Endothelial cell of umbilical vein (primary cell): ENCODE measurements at regions not wholly inside any gene's neighbourhood (a gene's known extent, or its start where the extent isn't known, plus 50 kb on each side); places are given as distances from the start of the nearest gene placed in this dataset.

ENCODE experiments used
- BruUV-seq: library from RNA; stranded (reverse); fragments of 400-500 nt; replicated peaks from 2 replicates; lab custom pipeline; 2021; lab: Mats Ljungman, UMichigan
- CTCF ChIA-PET: fragments of 300-600, 350-600 bp; sonication (Branson Sonifier 250); formaldehyde crosslinking; loops from one replicate; lab custom pipeline; 2021; ENCODE audit warnings: antibody characterized with exemption, inconsistent platforms; lab: Charles Lee
- POLR2A ChIA-PET: fragments of 300-600, 350-600 bp; sonication (Branson Sonifier 250); formaldehyde crosslinking; loops from one replicate; lab custom pipeline; 2021; ENCODE audit warnings: antibody characterized with exemption, inconsistent platforms; lab: Charles Lee
- DNase-seq: peaks from one replicate; pipeline ENCODE4 v3.0.0-alpha.2; 2011; ENCODE audit warnings: low read depth, low spot score
- FAIRE-seq: peaks from 2 replicates; lab custom pipeline; 2011; peaks lifted over from hg19 to GRCh38; lab: Jason Lieb, UNC
- H2AFZ ChIP-seq: 2 replicates; pipeline ENCODE4 v1.6.0; 2012; ENCODE audit warnings: low read depth, low read length, control low read depth, inconsistent platforms
- H3K27ac ChIP-seq: 2 replicates; pipeline ENCODE4 v1.5.1; 2011; ENCODE audit warnings: low read depth, mild to moderate bottlenecking, control low read depth, low read length, moderate library complexity; ENCODE audit not compliant: insufficient read depth
- H3K27me3 ChIP-seq, 2 experiments: 2 replicates each; pipeline versions ENCODE4 v1.6.0 to v1.6.1; 2011; ENCODE audit warnings: low read length in 2 of 2, mixed read lengths in 1 of 2; ENCODE audit not compliant: control insufficient read depth in 2 of 2, insufficient read depth in 2 of 2
- H3K36me3 ChIP-seq, 2 experiments: 2 replicates in 1 of 2; 3 replicates in 1 of 2; pipeline ENCODE4 v1.5.1; 2011; ENCODE audit warnings: low read length in 2 of 2, mild to moderate bottlenecking in 1 of 2, moderate library complexity in 1 of 2; ENCODE audit not compliant: control insufficient read depth in 2 of 2, insufficient read depth in 2 of 2; ENCODE audit errors: extremely low read depth in 1 of 2
- H3K4me1 ChIP-seq: 3 replicates; pipeline ENCODE4 v1.5.1; 2011; ENCODE audit warnings: mild to moderate bottlenecking, low read length; ENCODE audit not compliant: control insufficient read depth, insufficient read depth; ENCODE audit errors: extremely low read depth
- H3K4me2 ChIP-seq: 2 replicates; pipeline ENCODE4 v1.6.1; 2011; ENCODE audit warnings: low read length, control low read depth, mixed read lengths; ENCODE audit not compliant: insufficient read depth
- H3K4me3 ChIP-seq, 3 experiments: fragments of 200-600 bp in 1 of 3; sonication (generic), shearing (Covaris generic) in 1 of 3; replicated peaks in 1 of 3; 2 replicates each; pipeline ENCODE4 v1.5.1; 2011 to 2016; ENCODE audit warnings: control low read depth in 3 of 3, low read length in 3 of 3, mild to moderate bottlenecking in 2 of 3, inconsistent platforms in 1 of 3, low read depth in 1 of 3, moderate library complexity in 1 of 3; ENCODE audit not compliant: insufficient read depth in 1 of 3
- H3K79me2 ChIP-seq: 2 replicates; pipeline ENCODE4 v1.6.0; 2012; ENCODE audit warnings: low read length, inconsistent platforms; ENCODE audit not compliant: control insufficient read depth, insufficient read depth
- H3K9ac ChIP-seq: replicated peaks from 2 replicates; pipeline ENCODE3; 2011; ENCODE audit warnings: low read length, control low read depth; ENCODE audit not compliant: insufficient read depth; ENCODE audit errors: extremely low read depth
- H3K9me1 ChIP-seq: replicated peaks from 3 replicates; pipeline ENCODE4 v1.6.0; 2011; ENCODE audit warnings: mild to moderate bottlenecking, low read length; ENCODE audit not compliant: control insufficient read depth, insufficient read depth; ENCODE audit errors: extremely low read depth
- H3K9me3 ChIP-seq: replicated peaks from 2 replicates; pipeline ENCODE4 v1.5.1; 2012; ENCODE audit warnings: low read length, inconsistent platforms; ENCODE audit not compliant: control insufficient read depth, insufficient read depth
- H4K20me1 ChIP-seq: replicated peaks from 2 replicates; pipeline ENCODE3; 2011; ENCODE audit warnings: mild to moderate bottlenecking, low read length; ENCODE audit not compliant: control insufficient read depth, insufficient read depth; ENCODE audit errors: extremely low read depth
- CTCF ChIP-seq, 2 donors: IDR thresholded peaks; 1 replicate in 1 of 2; 2 replicates in 1 of 2; pipeline ENCODE4 v1.5.1; 2011; ENCODE audit warnings: low read length in 2 of 2, mild to moderate bottlenecking in 2 of 2, moderate library complexity in 2 of 2, control low read depth in 1 of 2, inconsistent platforms in 1 of 2, low read depth in 1 of 2; ENCODE audit not compliant: insufficient read depth in 1 of 2; ENCODE audit errors: extremely low read depth in 1 of 2
- EZH2 ChIP-seq: IDR thresholded peaks from 2 replicates; pipeline ENCODE4 v1.6.1; 2012; ENCODE audit warnings: borderline replicate concordance, low read depth, mild to moderate bottlenecking, moderate library complexity, low read length, inconsistent platforms; ENCODE audit not compliant: severe bottlenecking
- FOS ChIP-seq: IDR thresholded peaks from 2 replicates; pipeline ENCODE4 v1.6.1; 2011; ENCODE audit warnings: mild to moderate bottlenecking, low read length, moderate library complexity, borderline replicate concordance; ENCODE audit not compliant: insufficient read depth
- GATA2 ChIP-seq: IDR thresholded peaks from 2 replicates; pipeline ENCODE4 v1.7.0; 2011; ENCODE audit warnings: low read depth, mild to moderate bottlenecking, moderate library complexity, mixed read lengths, low read length; ENCODE audit not compliant: insufficient read length, insufficient read depth
- JUN ChIP-seq: IDR thresholded peaks from 2 replicates; pipeline ENCODE4 v1.6.1; 2011; ENCODE audit warnings: borderline replicate concordance, low read depth; ENCODE audit not compliant: insufficient read length, insufficient read depth
- MAX ChIP-seq: IDR thresholded peaks from 2 replicates; pipeline ENCODE4 v1.6.1; 2011; ENCODE audit not compliant: insufficient read depth, insufficient read length
- MYC ChIP-seq: IDR thresholded peaks from one replicate; pipeline ENCODE4 v1.6.1; 2011; ENCODE audit warnings: mild to moderate bottlenecking, low read depth, low read length
- POLR2A ChIP-seq: IDR thresholded peaks from 2 replicates; pipeline ENCODE4 v1.6.1; 2012; ENCODE audit warnings: low read depth, mild to moderate bottlenecking, control low read depth, low read length
- POLR2AphosphoS5 ChIP-seq: IDR thresholded peaks from 2 replicates; pipeline ENCODE4 v1.6.1; 2012; ENCODE audit warnings: low read depth, mild to moderate bottlenecking, control low read depth, low read length, moderate library complexity; ENCODE audit not compliant: insufficient read depth
- dilution Hi-C: fragments of 300-500 bp; cut with MboI; formaldehyde crosslinking; loops from one replicate; pipeline ENCODE4 v1.15.0; 2019; ENCODE audit warnings: low sequenced_read_pairs; ENCODE audit not compliant: extremely low pct_ligation_motif_present
- intact Hi-C: fragments of 100-400 bp; cut with micrococcal nuclease; formaldehyde crosslinking; loops from one replicate; pipeline ENCODE4 v1.10.0; 2022

- H3K27ac ChIP-seq: no peak overlapping the region
- no peaks in the 10 kb centered on the region for H3K36me3 ChIP-seq
- DNase-seq (no peak), FAIRE-seq (no peak)
- no peak overlapping the region for H3K9ac ChIP-seq
- TF ChIP-seq CTCF (IDR thresholded peaks at IDR 0.05; ENCODE audit: extremely low read depth in 1 of 2, insufficient read depth in 1 of 2, low read depth in 1 of 2, low read length in 2 of 2): no peak
- no peak for TF ChIP-seq POLR2AphosphoS5
- no peak for TF ChIP-seq GATA2
- no peak for TF ChIP-seq MYC
- TF ChIP-seq EZH2: no peak
- TF ChIP-seq JUN: no peak
- TF ChIP-seq POLR2A: no peak
- no peak for TF ChIP-seq FOS
- no peak for TF ChIP-seq MAX
- no peak overlapping the region for H2AFZ ChIP-seq
- POLR2A ChIA-PET: no interaction called here
- H3K27me3 ChIP-seq: no peaks in the 10 kb centered on the region
- H3K4me3 ChIP-seq: no peak overlapping the region
- no peaks in the 10 kb centered on the region for H4K20me1 ChIP-seq
- no peaks in the 10 kb centered on the region for H3K9me3 ChIP-seq
- CTCF ChIA-PET: interaction anchor here (2.2 kb wide), 1 partner anchor 425 kb away, joined by 6 read pairs; no protein-coding TSS in a partner anchor
- intact Hi-C loops: no loop called here
- dilution Hi-C loops: no loop called here
- H3K4me1 ChIP-seq: no peaks in the 10 kb centered on the region
- H3K79me2 ChIP-seq: no peaks in the 10 kb centered on the region
- peaks cover 2% of the 10 kb centered on the region for H3K9me1 ChIP-seq
- H3K4me2 ChIP-seq: no peak overlapping the region
- BruUV-seq: no TSS peak
Observed at GRCh38 chr6:15758631-15759215, 95.9 kb upstream of the DTNBP1 start.
